HUDEP-2 (cell line): ENCODE measurements at regions not wholly inside any gene's neighbourhood (a gene's known extent, or its start where the extent isn't known, plus 50 kb on each side); places are given as distances from the start of the nearest gene placed in this dataset.

Source experiments
- DNase-seq, 76 experiments: peaks; one replicate each; lab custom pipeline; 2025; ENCODE audit not compliant: unreplicated experiment in 76 of 76; lab: John Stamatoyannopoulos, UW

- DNase-seq = no peak
Observed at GRCh38 chr2:105625632-105626031, 119.1 kb upstream of the NCK2 start.

GRCh38 chr2:105621038-105621437, 123.7 kb upstream of the NCK2 start:
- DNase-seq = no peak

- no peak for DNase-seq
Observed at GRCh38 chr2:105618351-105618659, 126.4 kb upstream of the NCK2 start.

- no peak for DNase-seq
Observed at GRCh38 chr2:105617631-105618350, 126.9 kb upstream of the NCK2 start.

GRCh38 chr2:105615305-105615704, 129.4 kb upstream of the NCK2 start:
- DNase-seq = no peak

- no peak for DNase-seq
Observed at GRCh38 chr2:105611811-105612424, 132.8 kb upstream of the NCK2 start.

- no peak for DNase-seq
Observed at GRCh38 chr2:105611333-105611637, 133.4 kb upstream of the NCK2 start.

- DNase-seq = no peak
Observed at GRCh38 chr2:105610576-105611332, 134.0 kb upstream of the NCK2 start.

- no peak for DNase-seq
Observed at GRCh38 chr2:105609746-105610402, 134.8 kb upstream of the NCK2 start.

GRCh38 chr2:105607920-105608504, 136.7 kb upstream of the NCK2 start:
- DNase-seq = no peak

- no peak for DNase-seq
Observed at GRCh38 chr2:105606081-105606480, 138.6 kb upstream of the NCK2 start.

GRCh38 chr2:105604938-105605337, 139.8 kb upstream of the NCK2 start:
- no peak for DNase-seq

- DNase-seq = no peak
Observed at GRCh38 chr2:105600949-105601794, 143.5 kb upstream of the NCK2 start.

GRCh38 chr2:105600602-105600948, 144.1 kb upstream of the NCK2 start:
- no peak for DNase-seq

- DNase-seq = no peak
Observed at GRCh38 chr2:105600037-105600442, 144.7 kb upstream of the NCK2 start.

- DNase-seq = no peak
Observed at GRCh38 chr2:105598829-105599698, 145.6 kb upstream of the NCK2 start.

GRCh38 chr2:105597806-105598803, 146.6 kb upstream of the NCK2 start:
- DNase-seq = no peak

- DNase-seq = no peak
Observed at GRCh38 chr2:105597011-105597805, 147.5 kb upstream of the NCK2 start.
